SU-DHL-6 (cell line): ENCODE measurements at regions not wholly inside any gene's neighbourhood (a gene's known extent, or its start where the extent isn't known, plus 50 kb on each side); places are given as distances from the start of the nearest gene placed in this dataset.

ENCODE experiments used
- H2AFZ ChIP-seq: fragments of 200-600 bp; sonication (generic); 2 replicates; pipeline ENCODE4 v1.6.1; 2014; ENCODE audit warnings: low read depth, mild to moderate bottlenecking, moderate library complexity, mixed read lengths, antibody characterized with exemption, low read length; ENCODE audit not compliant: severe bottlenecking
- H3F3A ChIP-seq: fragments of 200-600 bp; shearing (Covaris generic); 2 replicates; pipeline ENCODE4 v1.6.0; 2016; ENCODE audit warnings: antibody characterized with exemption, mild to moderate bottlenecking; ENCODE audit not compliant: insufficient read depth
- H3K27ac ChIP-seq: fragments of 200-600 bp; sonication (generic); 2 replicates; pipeline ENCODE4 v1.5.1; 2016; ENCODE audit warnings: low read depth, mild to moderate bottlenecking, low read length, moderate library complexity, mixed read lengths
- H3K27me3 ChIP-seq: fragments of 200-600 bp; sonication (generic), shearing (Covaris generic); 2 replicates; pipeline ENCODE4 v1.6.0; 2014; ENCODE audit warnings: mild to moderate bottlenecking, low read length
- H3K36me3 ChIP-seq: fragments of 200-600 bp; sonication (generic); 2 replicates; pipeline ENCODE4 v1.6.1; 2014; ENCODE audit warnings: mild to moderate bottlenecking, low read length, mixed read lengths
- H3K4me2 ChIP-seq: fragments of 300-600, 200-600 bp; shearing (Covaris generic), sonication (generic); 2 replicates; pipeline ENCODE4 v1.6.0; 2014; ENCODE audit warnings: low read length, low read depth, mild to moderate bottlenecking; ENCODE audit not compliant: poor library complexity, severe bottlenecking
- H3K4me3 ChIP-seq: fragments of 200-600 bp; sonication (generic); 2 replicates; pipeline ENCODE4 v1.5.1; 2014; ENCODE audit warnings: antibody characterized with exemption, low read length, mild to moderate bottlenecking, mixed read lengths; ENCODE audit not compliant: insufficient read depth, poor library complexity, severe bottlenecking
- H3K79me2 ChIP-seq: fragments of 200-600 bp; sonication (generic); 2 replicates; pipeline ENCODE4 v1.6.1; 2014; ENCODE audit warnings: mild to moderate bottlenecking, low read length, moderate library complexity; ENCODE audit not compliant: insufficient read depth
- H3K9ac ChIP-seq: fragments of 200-600 bp; sonication (generic); 2 replicates; pipeline ENCODE4 v1.7.0; 2014; ENCODE audit warnings: mild to moderate bottlenecking, low read length
- H3K9me2 ChIP-seq: fragments of 200-600 bp; sonication (generic); replicated peaks from 2 replicates; pipeline ENCODE4 v1.6.1; 2014; ENCODE audit warnings: low read length; ENCODE audit not compliant: insufficient read depth
- H3K9me3 ChIP-seq: fragments of 200-600 bp; sonication (generic); 2 replicates; pipeline ENCODE4 v1.6.1; 2014; ENCODE audit warnings: low read length, mixed read lengths; ENCODE audit not compliant: insufficient read depth
- H4K20me1 ChIP-seq: fragments of 200-600 bp; sonication (generic); 2 replicates; pipeline ENCODE4 v1.6.1; 2014; ENCODE audit warnings: low read depth, mild to moderate bottlenecking, antibody characterized with exemption, low read length, moderate library complexity, mixed read lengths
- CTCF ChIP-seq: fragments of 200-600 bp; sonication (generic); IDR thresholded peaks from one replicate; pipeline ENCODE4 v1.5.1; 2017; ENCODE audit warnings: antibody characterized with exemption, mild to moderate bottlenecking, low read length, moderate library complexity; ENCODE audit not compliant: insufficient read depth, poor library complexity, severe bottlenecking
- EZH2phosphoT487 ChIP-seq: fragments of 200-600 bp; sonication (generic), shearing (Covaris generic); conservative IDR thresholded peaks from 2 replicates; pipeline ENCODE4 v1.6.1; 2018; ENCODE audit warnings: mild to moderate bottlenecking, antibody characterized with exemption, low read length, moderate library complexity, mixed read lengths

- Histone ChIP-seq H3K4me3 (no peak overlapping the region), H3K36me3 (no peaks in the 10 kb centered on the region), H2AFZ (no peak overlapping the region), H3K27me3 (no peaks in the 10 kb centered on the region), H3K9me3 (no peaks in the 10 kb centered on the region), H3F3A (no peaks in the 10 kb centered on the region), H3K9ac (no peak overlapping the region), H3K27ac (no peak overlapping the region), H4K20me1 (no peaks in the 10 kb centered on the region), H3K4me2 (no peak overlapping the region), H3K79me2 (no peaks in the 10 kb centered on the region), H3K9me2 (no peaks in the 10 kb centered on the region)
- TF ChIP-seq CTCF (no peak), EZH2phosphoT487 (no peak)
These were observed 83.2 kb upstream of the DNAH14 start for GRCh38 chr1:224846119-224846907.

- no peaks in the 10 kb centered on the region for H3K36me3 ChIP-seq
- H3K9me3 ChIP-seq = no peaks in the 10 kb centered on the region
- H2AFZ ChIP-seq = no peak overlapping the region
- no peak overlapping the region for H3K9ac ChIP-seq
- no peak overlapping the region for H3K27ac ChIP-seq
- H3K27me3 ChIP-seq = no peaks in the 10 kb centered on the region
- no peak overlapping the region for H3K4me3 ChIP-seq
- H3F3A ChIP-seq = no peaks in the 10 kb centered on the region
- no peaks in the 10 kb centered on the region for H3K9me2 ChIP-seq
- no peaks in the 10 kb centered on the region for H4K20me1 ChIP-seq
- no peaks in the 10 kb centered on the region for H3K79me2 ChIP-seq
- no peak overlapping the region for H3K4me2 ChIP-seq
- TF ChIP-seq CTCF (no peak), EZH2phosphoT487 (no peak)
These were observed 79.0 kb upstream of the DNAH14 start for GRCh38 chr1:224850446-224850845.

GRCh38 chr1:224851210-224851847 lies 78.1 kb upstream of the DNAH14 start:
- Histone ChIP-seq H3K27ac (no peak overlapping the region), H3K79me2 (no peaks in the 10 kb centered on the region), H3K27me3 (no peaks in the 10 kb centered on the region), H4K20me1 (no peaks in the 10 kb centered on the region), H3F3A (no peaks in the 10 kb centered on the region), H3K4me3 (no peak overlapping the region), H3K4me2 (no peak overlapping the region), H2AFZ (no peak overlapping the region), H3K9me2 (no peaks in the 10 kb centered on the region), H3K9ac (no peak overlapping the region), H3K36me3 (no peaks in the 10 kb centered on the region), H3K9me3 (no peaks in the 10 kb centered on the region)
- TF ChIP-seq CTCF (peak; percentile 53), EZH2phosphoT487 (no peak)
